Effector memory CD8-positive, alpha-beta T cell (primary cell): ENCODE measurements at regions not wholly inside any gene's neighbourhood (a gene's known extent, or its start where the extent isn't known, plus 50 kb on each side); places are given as distances from the start of the nearest gene placed in this dataset.

ENCODE experiments used
- ATAC-seq: fragments of 150-1000 bp; cut with Tn5 transposase; replicated peaks from 2 replicates; pipeline ENCODE4 v1.10.0; 2021; ENCODE audit warnings: mild to moderate bottlenecking, moderate library complexity
- DNase-seq, 3 experiments: peaks; one replicate each; pipeline ENCODE4 v3.0.0; 2021
- H3K27ac Mint-ChIP-seq, 2 donors: one replicate each; pipeline ENCODE4 v1.8.0; 2022; ENCODE audit warnings: mild to moderate bottlenecking in 2 of 2, mixed read lengths in 2 of 2, moderate library complexity in 2 of 2
- H3K27me3 Mint-ChIP-seq, 2 donors: one replicate each; pipeline ENCODE4 v1.8.0; 2022; ENCODE audit warnings: mixed read lengths in 2 of 2
- H3K36me3 Mint-ChIP-seq: one replicate; pipeline ENCODE4 v1.8.0; 2022; ENCODE audit warnings: mild to moderate bottlenecking, moderate library complexity, mixed read lengths; ENCODE audit not compliant: insufficient read depth
- H3K4me1 Mint-ChIP-seq, 2 donors: one replicate each; pipeline ENCODE4 v1.8.0; 2022; ENCODE audit warnings: low read depth in 2 of 2, mixed read lengths in 2 of 2
- H3K4me3 Mint-ChIP-seq, 2 donors: one replicate each; pipeline ENCODE4 v1.8.0; 2022; ENCODE audit warnings: mild to moderate bottlenecking in 2 of 2, mixed read lengths in 2 of 2, moderate library complexity in 2 of 2
- H3K9me3 Mint-ChIP-seq, 2 donors: one replicate each; pipeline ENCODE4 v1.8.0; 2022; ENCODE audit warnings: mixed read lengths in 2 of 2

- no peaks in the 10 kb centered on the region for H3K9me3 Mint-ChIP-seq
- H3K27ac Mint-ChIP-seq: no peak overlapping the region
- no peak overlapping the region for H3K4me3 Mint-ChIP-seq
- H3K36me3 Mint-ChIP-seq: no peaks in the 10 kb centered on the region
- no peaks in the 10 kb centered on the region for H3K4me1 Mint-ChIP-seq
- no peak for DNase-seq
- peaks cover 0 to 8% of the 10 kb centered on the region in 2 donors for H3K27me3 Mint-ChIP-seq
- no peak for ATAC-seq
Observed at GRCh38 chr2:35920061-35920460, 435.5 kb upstream of the CRIM1 start.

GRCh38 chr2:35915261-35915660 lies 440.3 kb upstream of the CRIM1 start:
- Mint-ChIP-seq H3K9me3 (no peaks in the 10 kb centered on the region), H3K27me3 (peaks cover 0 to 8% of the 10 kb centered on the region in 2 donors), H3K36me3 (no peaks in the 10 kb centered on the region), H3K27ac (no peak overlapping the region), H3K4me1 (peaks cover 0 to 3% of the 10 kb centered on the region in 2 donors), H3K4me3 (no peak overlapping the region)
- no peak for DNase-seq
- ATAC-seq: no peak

GRCh38 chr2:35891936-35892335 lies 463.6 kb upstream of the CRIM1 start:
- DNase-seq: no peak
- Mint-ChIP-seq H3K27me3 (no peaks in the 10 kb centered on the region), H3K4me3 (peak overlapping the region; percentile 72 to 77), H3K27ac (peak overlapping the region; percentile 27 to 82), H3K4me1 (peaks cover 12 to 14% of the 10 kb centered on the region in 2 donors), H3K9me3 (no peaks in the 10 kb centered on the region), H3K36me3 (no peaks in the 10 kb centered on the region)
- ATAC-seq: no peak

GRCh38 chr2:35891528-35891927 lies 464.1 kb upstream of the CRIM1 start:
- ATAC-seq (no peak), DNase-seq (no peak)
- Mint-ChIP-seq H3K27ac (peak overlapping the region; percentile 27 to 82), H3K27me3 (no peaks in the 10 kb centered on the region), H3K4me1 (peaks cover 12 to 14% of the 10 kb centered on the region in 2 donors), H3K4me3 (peak overlapping the region; percentile 72 to 77), H3K36me3 (no peaks in the 10 kb centered on the region), H3K9me3 (no peaks in the 10 kb centered on the region)

GRCh38 chr2:35887146-35887545 lies 468.4 kb upstream of the CRIM1 start:
- DNase-seq (no peak), ATAC-seq (no peak)
- no peak overlapping the region for H3K27ac Mint-ChIP-seq
- H3K4me1 Mint-ChIP-seq: peaks cover 3 to 7% of the 10 kb centered on the region in 2 donors
- H3K9me3 Mint-ChIP-seq: no peaks in the 10 kb centered on the region
- H3K27me3 Mint-ChIP-seq: no peaks in the 10 kb centered on the region
- H3K36me3 Mint-ChIP-seq: no peaks in the 10 kb centered on the region
- no peak overlapping the region for H3K4me3 Mint-ChIP-seq

GRCh38 chr2:35873921-35874320 lies 481.7 kb upstream of the CRIM1 start:
- Mint-ChIP-seq H3K36me3 (no peaks in the 10 kb centered on the region), H3K27me3 (peaks cover 0 to 10% of the 10 kb centered on the region in 2 donors), H3K27ac (no peak overlapping the region), H3K4me3 (no peak overlapping the region), H3K4me1 (no peaks in the 10 kb centered on the region), H3K9me3 (no peaks in the 10 kb centered on the region)
- ATAC-seq: no peak
- DNase-seq: no peak

GRCh38 chr2:35871672-35872071 lies 483.9 kb upstream of the CRIM1 start:
- no peak for DNase-seq
- peaks cover 0 to 10% of the 10 kb centered on the region in 2 donors for H3K27me3 Mint-ChIP-seq
- H3K4me3 Mint-ChIP-seq: no peak overlapping the region
- H3K36me3 Mint-ChIP-seq: no peaks in the 10 kb centered on the region
- ATAC-seq: no peak
- H3K9me3 Mint-ChIP-seq: no peaks in the 10 kb centered on the region
- H3K4me1 Mint-ChIP-seq: no peaks in the 10 kb centered on the region
- no peak overlapping the region for H3K27ac Mint-ChIP-seq

GRCh38 chr2:35870713-35871112 lies 484.9 kb upstream of the CRIM1 start:
- H3K9me3 Mint-ChIP-seq: no peaks in the 10 kb centered on the region

GRCh38 chr2:35864141-35864540 lies 491.4 kb upstream of the CRIM1 start:
- Mint-ChIP-seq H3K36me3 (no peaks in the 10 kb centered on the region), H3K27ac (no peak overlapping the region), H3K4me1 (no peaks in the 10 kb centered on the region), H3K4me3 (no peak overlapping the region), H3K27me3 (peaks cover 10 to 36% of the 10 kb centered on the region in 2 donors), H3K9me3 (no peaks in the 10 kb centered on the region)
- ATAC-seq (no peak), DNase-seq (no peak)

More at GRCh38 chr2:35870713-35871112, 484.9 kb upstream of the CRIM1 start:
- Mint-ChIP-seq H3K4me3 (no peak overlapping the region), H3K27ac (no peak overlapping the region), H3K27me3 (peaks cover 0 to 10% of the 10 kb centered on the region in 2 donors), H3K36me3 (no peaks in the 10 kb centered on the region), H3K4me1 (no peaks in the 10 kb centered on the region)
- DNase-seq (no peak), ATAC-seq (no peak)

- no peak overlapping the region for H3K4me3 Mint-ChIP-seq
- DNase-seq (no peak), ATAC-seq (no peak)
- no peaks in the 10 kb centered on the region for H3K4me1 Mint-ChIP-seq
- no peak overlapping the region for H3K27ac Mint-ChIP-seq
- H3K9me3 Mint-ChIP-seq: no peaks in the 10 kb centered on the region
- peaks cover 8 to 44% of the 10 kb centered on the region in 2 donors for H3K27me3 Mint-ChIP-seq
- no peaks in the 10 kb centered on the region for H3K36me3 Mint-ChIP-seq
Observed at GRCh38 chr2:35858216-35858615, 497.4 kb upstream of the CRIM1 start.

- Mint-ChIP-seq H3K36me3 (no peaks in the 10 kb centered on the region), H3K4me3 (no peak overlapping the region), H3K4me1 (no peaks in the 10 kb centered on the region), H3K27me3 (peaks cover 8 to 41% of the 10 kb centered on the region in 2 donors), H3K9me3 (no peaks in the 10 kb centered on the region), H3K27ac (no peak overlapping the region)
- ATAC-seq (no peak), DNase-seq (no peak)
Observed at GRCh38 chr2:35857498-35857897, 498.1 kb upstream of the CRIM1 start.

- no peak for ATAC-seq
- Mint-ChIP-seq H3K4me3 (no peak overlapping the region), H3K9me3 (no peaks in the 10 kb centered on the region), H3K4me1 (no peaks in the 10 kb centered on the region), H3K27me3 (peaks cover 9 to 13% of the 10 kb centered on the region in 2 donors), H3K36me3 (no peaks in the 10 kb centered on the region), H3K27ac (no peak overlapping the region)
- DNase-seq: no peak
Observed at GRCh38 chr2:35831385-35831784, 524.2 kb upstream of the CRIM1 start.

GRCh38 chr2:35830833-35831232 lies 524.7 kb upstream of the CRIM1 start:
- H3K27me3 Mint-ChIP-seq: peaks cover 9 to 13% of the 10 kb centered on the region in 2 donors
- no peaks in the 10 kb centered on the region for H3K4me1 Mint-ChIP-seq
- no peak for DNase-seq
- no peak overlapping the region for H3K27ac Mint-ChIP-seq
- no peak overlapping the region for H3K4me3 Mint-ChIP-seq
- H3K9me3 Mint-ChIP-seq: no peaks in the 10 kb centered on the region
- H3K36me3 Mint-ChIP-seq: no peaks in the 10 kb centered on the region
- ATAC-seq: no peak

GRCh38 chr2:35827086-35827485 lies 528.5 kb upstream of the CRIM1 start:
- Mint-ChIP-seq H3K9me3 (no peaks in the 10 kb centered on the region), H3K27ac (no peak overlapping the region), H3K4me3 (no peak overlapping the region), H3K27me3 (peaks cover 9 to 11% of the 10 kb centered on the region in 2 donors), H3K36me3 (no peaks in the 10 kb centered on the region), H3K4me1 (no peaks in the 10 kb centered on the region)
- DNase-seq: no peak
- ATAC-seq: no peak

GRCh38 chr2:35822716-35823115 lies 532.9 kb upstream of the CRIM1 start:
- no peaks in the 10 kb centered on the region for H3K36me3 Mint-ChIP-seq
- H3K27me3 Mint-ChIP-seq: peaks cover 9 to 26% of the 10 kb centered on the region in 2 donors
- H3K9me3 Mint-ChIP-seq: no peaks in the 10 kb centered on the region
- H3K4me1 Mint-ChIP-seq: no peaks in the 10 kb centered on the region
- DNase-seq: no peak
- no peak for ATAC-seq
- no peak overlapping the region for H3K4me3 Mint-ChIP-seq
- no peak overlapping the region for H3K27ac Mint-ChIP-seq
